ENCODE measurements at regions not wholly inside any gene's neighbourhood (a gene's known extent, or its start where the extent isn't known, plus 50 kb on each side); places are given as distances from the start of the nearest gene placed in this dataset.

GRCh38 chr6:114987281-114987680 lies 644.5 kb upstream of the HS3ST5 start:
- no peak overlapping the region for H3K9ac ChIP-seq (ENCODE audit: insufficient read depth, low read length, poor library complexity, severe bottlenecking)
- Mint-ChIP-seq H3K4me3 (no peak overlapping the region), H3K27ac (no peak overlapping the region), H3K27me3 (ENCODE audit: low read depth in 3 of 3) (no peaks in the 10 kb centered on the region), H3K4me1 (no peaks in the 10 kb centered on the region), H3K36me3 (no peaks in the 10 kb centered on the region), H3K9me3 (peaks cover 2 to 9% (median 6%) of the 10 kb centered on the region in 7 donors)
- no peaks in the 10 kb centered on the region for H3K79me2 ChIP-seq (ENCODE audit: insufficient read depth, low read length)
- H3K4me1 ChIP-seq (ENCODE audit: control insufficient read depth in 1 of 2, insufficient read depth in 2 of 2, low read length in 2 of 2) = no peaks in the 10 kb centered on the region
- H3K4me2 ChIP-seq (replicated peaks; ENCODE audit: extremely low read depth, low read length, poor library complexity, severe bottlenecking) = no peak overlapping the region
- no CpG with 5 or more reads among the region's 2 CpGs for WGBS (ENCODE audit: insufficient coverage)
- H3K4me3 ChIP-seq (replicated peaks in 1 of 3; ENCODE audit: low read depth in 2 of 3, low read length in 3 of 3) = no peak overlapping the region
- no peak for DNase-seq
- no peaks in the 10 kb centered on the region for H3K27me3 ChIP-seq (ENCODE audit: control insufficient read depth in 2 of 2, insufficient read depth in 2 of 2, low read length in 2 of 2)
- peaks cover 8 to 11% of the 10 kb centered on the region in 2 donors for H3K9me3 ChIP-seq (replicated peaks in 1 of 2; ENCODE audit: control insufficient read depth in 1 of 2, insufficient read depth in 1 of 2, low read length in 2 of 2)
- H2AFZ ChIP-seq (ENCODE audit: insufficient read depth, low read depth, low read length, poor library complexity, severe bottlenecking) = no peak overlapping the region
- no peak for TF ChIP-seq CTCF (IDR thresholded peaks at IDR 0.05)
- no peak overlapping the region for H3K27ac ChIP-seq (ENCODE audit: low read depth in 1 of 2, low read length in 2 of 2)
- intact Hi-C loops (cut with micrococcal nuclease) = no loop called here
- H3K36me3 ChIP-seq (replicated peaks in 1 of 2; ENCODE audit: control insufficient read depth in 1 of 2, insufficient read depth in 2 of 2, low read length in 2 of 2) = no peaks in the 10 kb centered on the region
- H4K20me1 ChIP-seq (ENCODE audit: insufficient read depth, low read length) = no peaks in the 10 kb centered on the region

DNA sequence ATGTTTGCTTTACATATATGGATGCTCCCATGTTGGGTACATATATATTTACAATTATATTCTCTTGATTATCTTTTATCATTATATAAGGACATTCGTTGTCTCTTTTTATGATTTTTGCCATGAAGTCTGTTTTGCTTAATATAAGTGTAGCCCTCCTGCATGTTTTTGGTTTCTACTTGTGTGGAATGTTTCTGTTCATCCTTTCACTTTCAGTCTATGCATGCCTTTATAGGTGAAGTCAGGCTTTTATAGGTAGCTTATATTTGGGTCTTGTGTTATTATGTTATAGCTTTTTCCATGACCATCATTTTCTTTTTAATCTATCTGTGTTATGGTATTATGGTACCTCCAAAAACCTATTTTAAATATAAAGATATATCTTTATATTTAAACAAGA lies 612.5 kb upstream of the HS3ST5 start:
- peaks cover 0 to 4% of the 10 kb centered on the region in 2 donors for H3K9me3 ChIP-seq (replicated peaks in 1 of 2; ENCODE audit: control insufficient read depth in 1 of 2, insufficient read depth in 1 of 2, low read length in 2 of 2)
- H3K79me2 ChIP-seq (ENCODE audit: insufficient read depth, low read length) = no peaks in the 10 kb centered on the region
- H3K9ac ChIP-seq (ENCODE audit: insufficient read depth, low read length, poor library complexity, severe bottlenecking) = no peak overlapping the region
- no peaks in the 10 kb centered on the region for H3K36me3 ChIP-seq (replicated peaks in 1 of 2; ENCODE audit: control insufficient read depth in 1 of 2, insufficient read depth in 2 of 2, low read length in 2 of 2)
- no peak for DNase-seq
- Mint-ChIP-seq H3K4me1 (no peaks in the 10 kb centered on the region), H3K27ac (no peak overlapping the region), H3K9me3 (peaks cover 0 to 9% (median 3%) of the 10 kb centered on the region in 7 donors), H3K27me3 (ENCODE audit: low read depth in 3 of 3) (no peaks in the 10 kb centered on the region), H3K4me3 (no peak overlapping the region), H3K36me3 (no peaks in the 10 kb centered on the region)
- no peak overlapping the region for H2AFZ ChIP-seq (ENCODE audit: insufficient read depth, low read depth, low read length, poor library complexity, severe bottlenecking)
- no peak overlapping the region for H3K4me2 ChIP-seq (replicated peaks; ENCODE audit: extremely low read depth, low read length, poor library complexity, severe bottlenecking)
- H3K27me3 ChIP-seq (ENCODE audit: control insufficient read depth in 2 of 2, insufficient read depth in 2 of 2, low read length in 2 of 2) = no peaks in the 10 kb centered on the region
- no CpG with 5 or more reads among the region's 1 CpG for WGBS (ENCODE audit: insufficient coverage)
- TF ChIP-seq CTCF (IDR thresholded peaks at IDR 0.05) = no peak
- intact Hi-C loops (cut with micrococcal nuclease) = no loop called here
- no peaks in the 10 kb centered on the region for H4K20me1 ChIP-seq (ENCODE audit: insufficient read depth, low read length)
- H3K4me1 ChIP-seq (ENCODE audit: control insufficient read depth in 1 of 2, insufficient read depth in 2 of 2, low read length in 2 of 2) = no peaks in the 10 kb centered on the region
- H3K4me3 ChIP-seq (replicated peaks in 1 of 3; ENCODE audit: low read depth in 2 of 3, low read length in 3 of 3) = no peak overlapping the region
- H3K27ac ChIP-seq (ENCODE audit: low read depth in 1 of 2, low read length in 2 of 2) = no peak overlapping the region
